Pancreas (tissue), 10 donors: ENCODE measurements at regions not wholly inside any gene's neighbourhood (a gene's known extent, or its start where the extent isn't known, plus 50 kb on each side); places are given as distances from the start of the nearest gene placed in this dataset.
"Not testable (repeated sequence)": the region's sequence is repeated elsewhere in the genome, so short reads cannot be mapped to it uniquely, and the experiment has no call there.

Experiments
- ATAC-seq, 4 donors: fragments of 200-7000 bp; cut with Tn5 transposase; one replicate each; pipeline versions ENCODE4 v1.8.0 to v1.9.1; 2020; ENCODE audit warnings: mild to moderate bottlenecking in 4 of 4, moderate library complexity in 4 of 4
- DNase-seq, 6 donors: peaks; one replicate each; pipeline ENCODE4 v3.0.0-alpha.2; 2020
- FAIRE-seq: peaks from 2 replicates; lab custom pipeline; 2012; peaks lifted over from hg19 to GRCh38; lab: Jason Lieb, UNC
- H3K27ac ChIP-seq, 4 donors: fragments of 200-600 bp; sonication (generic); 1 replicate in 3 of 4; 2 replicates in 1 of 4; pipeline versions ENCODE4 v1.5.0 to v1.8.0; 2020
- H3K27me3 ChIP-seq, 4 donors: fragments of 200-600 bp; one replicate each; pipeline ENCODE4 v1.8.0; 2021
- H3K36me3 ChIP-seq, 3 donors: fragments of 200-600 bp; sonication (generic) in 1 of 3; one replicate each; pipeline versions ENCODE4 v1.5.0 to v1.8.0; 2020 to 2021
- H3K4me1 ChIP-seq, 3 donors: fragments of 200-600 bp; one replicate each; pipeline ENCODE4 v1.8.0; 2021
- H3K4me3 ChIP-seq, 4 donors: fragments of 200-600 bp; sonication (generic) in 2 of 4; one replicate each; pipeline versions ENCODE4 v1.5.0 to v1.8.0; 2020 to 2021
- H3K9me3 ChIP-seq, 4 donors: fragments of 200-600 bp; one replicate each; pipeline ENCODE4 v1.8.0; 2021
- WGBS, 2 donors: extraction: QIAGEN DNeasy Blood & Tissue Kit; methylation state at CpG; one replicate each; pipeline ENCODE4 v1.1.7; 2013; 5-methylcytosine and 5-hydroxymethylcytosine counted together
- intact Hi-C, 3 donors: fragments of 100-400 bp; cut with DNase I; formaldehyde crosslinking; loops; one replicate each; pipeline versions ENCODE4 v1.11.1 to v1.14.2; 2022
- TF ChIP-seq, protein P1 (sequence below), 4 donors: fragments of 200-600 bp; sonication (generic) in 3 of 4; IDR thresholded peaks; one replicate each; pipeline versions ENCODE4 v1.5.0 to v1.8.0; 2021; ENCODE audit warnings: antibody characterized with exemption in 4 of 4
- donor health status: healthy with polysubstance abuse.
- donor health status: DM: no; HTN: no; CAD: no; lungs with moderate emphysema.
- donor health status: DM: no; HTN: no; CAD: no.
- donor health status: control.
- donor health status: control.
- donor health status: Bipolar disorder and iron deficiency.
- donor health status: DM: yes; HTN: yes; CAD: no.
- donor health status: DM: no; HTN: no; CAD: no.
- donor health status: DM: no; HTN: no; CAD: no.
- donor health status: DM: yes; HTN: yes; CAD: no.

DNA sequence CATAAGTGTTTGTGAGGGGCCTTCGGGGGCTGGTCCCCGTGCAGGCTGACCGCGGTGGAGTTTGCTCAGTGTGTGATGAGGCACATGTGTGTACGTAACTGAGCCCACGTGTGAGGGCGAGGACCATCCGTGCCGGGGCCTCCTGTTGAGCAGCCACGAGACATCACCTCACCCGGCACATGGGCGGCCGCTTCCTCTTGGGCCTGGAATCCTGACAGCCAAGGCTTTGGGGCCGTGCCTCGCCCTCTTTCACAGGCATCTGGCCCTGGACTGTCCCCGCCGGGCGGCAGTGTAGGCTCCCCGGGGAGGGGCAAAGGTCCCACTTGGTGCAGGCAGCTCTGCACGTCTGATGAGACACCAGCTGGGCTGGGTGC, 202.3 kb downstream of the DLL1 start:
- no peak overlapping the region for H3K27ac ChIP-seq
- H3K4me1 ChIP-seq = no peaks in the 10 kb centered on the region
- intact Hi-C loops = no loop called here
- no peaks in the 10 kb centered on the region for H3K9me3 ChIP-seq
- H3K36me3 ChIP-seq = no peaks in the 10 kb centered on the region
- no peaks in the 10 kb centered on the region for H3K27me3 ChIP-seq
- H3K4me3 ChIP-seq = no peak overlapping the region
- DNase-seq (peak in 4 of 6 donors; percentile 8 to 64 (median 36)), FAIRE-seq (no peak), ATAC-seq (peak in 2 of 4 donors; percentile 15 to 28)
- TF ChIP-seq, protein P1, sequence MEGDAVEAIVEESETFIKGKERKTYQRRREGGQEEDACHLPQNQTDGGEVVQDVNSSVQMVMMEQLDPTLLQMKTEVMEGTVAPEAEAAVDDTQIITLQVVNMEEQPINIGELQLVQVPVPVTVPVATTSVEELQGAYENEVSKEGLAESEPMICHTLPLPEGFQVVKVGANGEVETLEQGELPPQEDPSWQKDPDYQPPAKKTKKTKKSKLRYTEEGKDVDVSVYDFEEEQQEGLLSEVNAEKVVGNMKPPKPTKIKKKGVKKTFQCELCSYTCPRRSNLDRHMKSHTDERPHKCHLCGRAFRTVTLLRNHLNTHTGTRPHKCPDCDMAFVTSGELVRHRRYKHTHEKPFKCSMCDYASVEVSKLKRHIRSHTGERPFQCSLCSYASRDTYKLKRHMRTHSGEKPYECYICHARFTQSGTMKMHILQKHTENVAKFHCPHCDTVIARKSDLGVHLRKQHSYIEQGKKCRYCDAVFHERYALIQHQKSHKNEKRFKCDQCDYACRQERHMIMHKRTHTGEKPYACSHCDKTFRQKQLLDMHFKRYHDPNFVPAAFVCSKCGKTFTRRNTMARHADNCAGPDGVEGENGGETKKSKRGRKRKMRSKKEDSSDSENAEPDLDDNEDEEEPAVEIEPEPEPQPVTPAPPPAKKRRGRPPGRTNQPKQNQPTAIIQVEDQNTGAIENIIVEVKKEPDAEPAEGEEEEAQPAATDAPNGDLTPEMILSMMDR (IDR thresholded peaks at IDR 0.05) = no peak
- 88 to 93% methylated on average over 20 of the region's 20 CpGs for WGBS, 2 donors

GRCh38 chr6:170087941-170088581, 202.8 kb downstream of the DLL1 start:
- Histone ChIP-seq H3K27me3 (no peaks in the 10 kb centered on the region), H3K4me3 (no peak overlapping the region), H3K9me3 (no peaks in the 10 kb centered on the region), H3K4me1 (no peaks in the 10 kb centered on the region), H3K36me3 (no peaks in the 10 kb centered on the region), H3K27ac (no peak overlapping the region)
- ATAC-seq (peak in 3 of 4 donors; percentile 24 to 74 (median 56)), DNase-seq (peak in 4 of 6 donors; percentile 7 to 52 (median 35)), FAIRE-seq (no peak)
- WGBS, 2 donors = 82 to 90% methylated on average over 29 to 36 of the region's 36 CpGs
- intact Hi-C loops = no loop called here
- TF ChIP-seq, protein P1 (IDR thresholded peaks at IDR 0.05) = no peak

DNA sequence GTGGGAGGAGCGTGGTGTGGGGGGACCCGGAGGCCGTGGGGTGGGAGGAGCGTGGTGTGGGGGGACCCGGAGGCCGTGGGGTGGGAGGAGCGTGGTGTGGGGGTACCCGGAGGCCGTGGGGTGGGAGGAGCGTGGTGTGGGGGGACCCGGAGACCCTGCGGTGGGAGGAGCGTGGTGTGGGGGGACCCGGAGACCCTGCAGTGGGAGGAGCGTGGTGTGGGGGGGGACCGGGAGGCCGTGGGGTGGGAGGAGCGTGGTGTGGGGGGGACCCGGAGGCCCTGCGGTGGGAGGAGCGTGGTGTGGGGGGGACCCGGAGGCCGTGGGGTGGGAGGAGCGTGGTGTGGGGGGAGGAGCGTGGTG, 203.5 kb downstream of the DLL1 start:
- H3K27ac ChIP-seq, H3K9me3 ChIP-seq, FAIRE-seq, intact Hi-C loops, H3K4me1 ChIP-seq, ATAC-seq, H3K27me3 ChIP-seq, H3K4me3 ChIP-seq, H3K36me3 ChIP-seq: not testable (repeated sequence)
- WGBS, 2 donors = 91 to 93% methylated on average over 11 to 22 of the region's 25 CpGs
- DNase-seq = peak in 3 of 6 donors; percentile 7 to 80 (median 14)

GRCh38 chr6:170086639-170087420, 204.0 kb downstream of the DLL1 start:
- H3K4me3 ChIP-seq = no peak overlapping the region
- intact Hi-C loops = no loop called here
- H3K27me3 ChIP-seq = no peaks in the 10 kb centered on the region
- no peak overlapping the region for H3K27ac ChIP-seq
- no peaks in the 10 kb centered on the region for H3K4me1 ChIP-seq
- TF ChIP-seq, protein P1 (IDR thresholded peaks at IDR 0.05) = no peak
- 92 to 93% methylated on average over 49 of the region's 49 CpGs for WGBS, 2 donors
- ATAC-seq (no peak), DNase-seq (peak in 4 of 6 donors; percentile 8 to 71 (median 32)), FAIRE-seq (no peak)
- H3K36me3 ChIP-seq = no peaks in the 10 kb centered on the region
- H3K9me3 ChIP-seq = no peaks in the 10 kb centered on the region

DNA sequence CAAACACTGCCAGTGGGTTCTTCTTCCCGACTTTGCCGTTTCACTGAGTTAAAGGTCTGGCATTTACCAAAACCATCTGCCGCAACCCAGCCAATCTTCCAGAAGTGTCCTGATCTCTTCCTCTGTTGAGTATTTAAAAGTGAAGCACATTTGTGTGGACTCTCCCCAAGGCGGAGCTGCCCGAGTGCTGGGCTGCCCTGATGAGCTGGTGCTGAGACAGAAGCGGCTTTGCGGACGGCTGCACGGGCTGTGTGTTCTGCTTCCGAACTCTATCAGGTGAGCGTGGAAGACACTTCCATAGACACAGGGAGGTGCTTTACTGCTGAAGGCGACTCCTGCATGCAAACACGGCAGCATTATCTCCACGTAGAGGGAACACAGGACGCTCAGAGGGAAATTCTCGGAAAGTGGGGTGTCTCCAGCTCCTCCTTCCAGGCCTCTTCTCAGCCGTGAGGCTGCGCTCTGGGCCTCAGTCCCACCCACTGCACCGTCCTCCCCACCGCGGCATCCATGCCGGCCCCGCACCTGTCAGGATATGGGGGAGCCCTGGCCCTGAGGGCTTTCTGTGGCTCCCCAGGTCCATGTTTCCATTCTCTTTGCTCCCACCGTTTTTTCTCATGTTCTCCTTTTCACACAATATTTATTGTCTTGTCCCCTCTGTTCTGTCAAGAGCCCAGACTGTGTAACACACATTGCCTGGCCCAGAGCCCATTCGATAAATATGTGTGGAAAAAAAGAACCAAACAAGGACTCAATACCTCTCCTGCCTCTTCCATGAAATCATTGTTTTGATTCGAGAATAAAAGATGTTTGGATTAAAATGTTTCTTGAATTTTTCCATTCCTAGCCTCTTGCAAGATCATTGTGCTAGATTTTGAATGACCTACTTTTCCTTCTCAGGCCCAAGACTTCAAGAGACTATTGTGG, 205.1 kb downstream of the DLL1 start:
- FAIRE-seq = peak; percentile 34
- Histone ChIP-seq H3K27ac (no peak overlapping the region), H3K9me3 (no peaks in the 10 kb centered on the region), H3K4me1 (no peaks in the 10 kb centered on the region), H3K4me3 (no peak overlapping the region), H3K27me3 (no peaks in the 10 kb centered on the region), H3K36me3 (no peaks in the 10 kb centered on the region)
- intact Hi-C loops = no loop called here
- no peak for ATAC-seq
- DNase-seq = peak in 3 of 6 donors; percentile 3 to 43 (median 8)
- TF ChIP-seq, protein P1 (IDR thresholded peaks at IDR 0.05) = no peak
- WGBS, 2 donors = 73 to 78% methylated on average over 26 of the region's 26 CpGs
